K562 (cell line): ENCODE measurements at regions not wholly inside any gene's neighbourhood (a gene's known extent, or its start where the extent isn't known, plus 50 kb on each side); places are given as distances from the start of the nearest gene placed in this dataset.

Source experiments
- GATAD2A ChIP-seq: fragments of 450-650 bp; IDR thresholded peaks from 2 replicates; pipeline ENCODE4 v1.6.1; 2017
- L3MBTL2 ChIP-seq: fragments of 450-650 bp; IDR thresholded peaks from 2 replicates; pipeline ENCODE4 v1.6.1; 2016; ENCODE audit warnings: mild to moderate bottlenecking, moderate library complexity
- RAD51 ChIP-seq: fragments of 450-650 bp; IDR thresholded peaks from 2 replicates; pipeline ENCODE4 v1.7.1; 2016; ENCODE audit warnings: low read depth, mild to moderate bottlenecking, borderline replicate concordance
- ZNF143 ChIP-seq: sonication (generic); formaldehyde crosslinking; IDR thresholded peaks from 2 replicates; pipeline ENCODE4 v1.9.0; 2022; ENCODE audit warnings: mild to moderate bottlenecking, missing genetic modification reagents
- ZNF311 ChIP-seq: fragments of 250-450 bp; sonication (Bioruptor Pico); IDR thresholded peaks from 2 replicates; pipeline ENCODE4 v1.4.0; 2020; ENCODE audit warnings: mild to moderate bottlenecking, moderate library complexity
- TF ChIP-seq, protein P1 (sequence below), 2 experiments: IDR thresholded peaks; 2 replicates each; pipeline ENCODE4 v1.6.1; 2011; ENCODE audit warnings: borderline replicate concordance in 1 of 2, control low read depth in 1 of 2, low read depth in 1 of 2, low read length in 1 of 2, mild to moderate bottlenecking in 1 of 2, mixed read lengths in 1 of 2, moderate library complexity in 1 of 2; ENCODE audit not compliant: insufficient read depth in 1 of 2, insufficient read length in 1 of 2, poor library complexity in 1 of 2, severe bottlenecking in 1 of 2; ENCODE audit errors: extremely low read depth in 1 of 2
- TF ChIP-seq, protein P2 (sequence below), 3 experiments: fragments of 200-800 bp in 1 of 3; sonication (Bioruptor generic) in 1 of 3; sonication (generic) in 1 of 3; formaldehyde crosslinking in 1 of 3; IDR thresholded peaks; 2 replicates each; pipeline versions ENCODE4 v1.6.1 to v1.8.0; 2016 to 2022; ENCODE audit warnings: mild to moderate bottlenecking in 2 of 3, missing compliant biosample characterization in 2 of 3, missing genetic modification characterization in 2 of 3, missing genetic modification reagents in 1 of 3
- TF ChIP-seq, protein P3 (sequence below): sonication (generic); formaldehyde crosslinking; IDR thresholded peaks from 2 replicates; pipeline ENCODE4 v1.5.0; 2020; ENCODE audit warnings: missing genetic modification reagents

DNA sequence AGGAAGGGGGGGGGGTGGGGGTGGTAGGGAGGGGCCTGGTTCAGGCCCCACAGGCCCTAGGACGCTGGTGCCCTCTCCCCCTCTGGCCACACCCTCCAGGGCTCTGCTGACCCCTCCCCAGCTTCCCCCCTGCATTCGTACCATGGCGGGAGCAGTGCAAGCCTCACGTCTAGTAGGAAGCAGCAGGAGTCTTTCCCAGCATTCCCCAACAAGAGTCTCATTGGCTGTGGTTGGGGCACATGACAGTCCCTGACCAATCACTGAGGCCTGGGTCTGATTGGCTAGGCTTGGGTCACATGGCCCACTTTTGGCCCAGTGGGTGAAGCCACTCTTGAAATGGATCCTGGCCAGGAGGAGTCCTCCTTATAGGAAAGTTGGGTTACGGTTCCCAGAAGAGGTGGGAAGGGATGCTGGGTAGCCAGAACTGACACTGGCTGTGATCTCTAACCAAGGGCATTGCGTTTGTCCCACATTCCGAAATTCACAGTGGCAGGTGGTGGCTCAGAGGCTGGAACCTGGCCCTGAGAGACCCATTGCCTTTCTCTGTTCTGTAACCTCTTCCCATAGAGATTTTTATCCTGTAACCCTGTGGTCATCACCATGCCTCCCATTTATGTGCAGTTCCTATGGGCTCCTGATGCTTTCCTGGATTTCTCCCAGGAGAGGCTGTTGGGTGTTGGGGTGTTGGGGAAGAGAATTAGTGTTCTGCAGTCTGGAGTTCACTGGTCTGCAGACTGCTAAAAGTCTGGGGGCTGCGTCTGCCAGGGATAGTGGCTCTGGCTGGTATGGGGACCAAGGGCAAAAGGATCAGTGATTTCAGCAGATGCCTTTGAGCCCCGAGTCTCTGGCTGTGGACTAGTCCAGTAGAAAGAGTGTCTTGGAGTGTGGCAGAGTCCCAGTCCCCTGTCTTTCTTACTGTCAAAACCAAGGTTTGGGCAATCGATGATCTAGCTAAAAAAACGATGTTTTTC lies 58.9 kb upstream of the MYEOV start (continued):
- TF ChIP-seq, protein P1, sequence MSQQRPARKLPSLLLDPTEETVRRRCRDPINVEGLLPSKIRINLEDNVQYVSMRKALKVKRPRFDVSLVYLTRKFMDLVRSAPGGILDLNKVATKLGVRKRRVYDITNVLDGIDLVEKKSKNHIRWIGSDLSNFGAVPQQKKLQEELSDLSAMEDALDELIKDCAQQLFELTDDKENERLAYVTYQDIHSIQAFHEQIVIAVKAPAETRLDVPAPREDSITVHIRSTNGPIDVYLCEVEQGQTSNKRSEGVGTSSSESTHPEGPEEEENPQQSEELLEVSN (IDR thresholded peaks at IDR 0.05; ENCODE audit: borderline replicate concordance in 1 of 2, extremely low read depth in 1 of 2, insufficient read depth in 1 of 2, insufficient read length in 1 of 2, low read depth in 1 of 2, low read length in 1 of 2, poor library complexity in 1 of 2, severe bottlenecking in 1 of 2): peak; percentile 17 to 64
- TF ChIP-seq RAD51 (peak; percentile 97), ZNF143 (CRISPR knock-in tag) (peak; percentile 46; the same call in 1 of the 2 replicates), GATAD2A (no peak), L3MBTL2 (peak; percentile 88), ZNF311 (CRISPR knock-in tag) (no peak)
- TF ChIP-seq, protein P2, sequence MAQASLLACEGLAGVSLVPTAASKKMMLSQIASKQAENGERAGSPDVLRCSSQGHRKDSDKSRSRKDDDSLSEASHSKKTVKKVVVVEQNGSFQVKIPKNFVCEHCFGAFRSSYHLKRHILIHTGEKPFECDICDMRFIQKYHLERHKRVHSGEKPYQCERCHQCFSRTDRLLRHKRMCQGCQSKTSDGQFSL (CRISPR knock-in tag; IDR thresholded peaks at IDR 0.05): no peak
- TF ChIP-seq, protein P2 (tag; IDR thresholded peaks at IDR 0.05): peak in 1 of 2 experiments; percentile 32; a peak in 1 of 4 replicates
- TF ChIP-seq, protein P3, sequence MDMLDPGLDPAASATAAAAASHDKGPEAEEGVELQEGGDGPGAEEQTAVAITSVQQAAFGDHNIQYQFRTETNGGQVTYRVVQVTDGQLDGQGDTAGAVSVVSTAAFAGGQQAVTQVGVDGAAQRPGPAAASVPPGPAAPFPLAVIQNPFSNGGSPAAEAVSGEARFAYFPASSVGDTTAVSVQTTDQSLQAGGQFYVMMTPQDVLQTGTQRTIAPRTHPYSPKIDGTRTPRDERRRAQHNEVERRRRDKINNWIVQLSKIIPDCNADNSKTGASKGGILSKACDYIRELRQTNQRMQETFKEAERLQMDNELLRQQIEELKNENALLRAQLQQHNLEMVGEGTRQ (CRISPR knock-in tag): peak; percentile 99
